Stimulated activated CD4-positive, alpha-beta T cell treated with anti-CD3 and anti-CD28 coated beads, Interleukin-1b, Interleukin-23, amount 100 ng/mL, for 48 hours (primary cell): ENCODE measurements at regions not wholly inside any gene's neighbourhood (a gene's known extent, or its start where the extent isn't known, plus 50 kb on each side); places are given as distances from the start of the nearest gene placed in this dataset.
A peak's percentile ranks its signal among the peaks of the same experiment; 100 is the strongest.
"Not testable (repeated sequence)": the region's sequence is repeated elsewhere in the genome, so short reads cannot be mapped to it uniquely, and the experiment has no call there.

ENCODE experiments used
- DNase-seq: peaks from one replicate; pipeline ENCODE4 v3.0.0-alpha.2; 2020

- no peak for DNase-seq
Observed at GRCh38 chr17:65360961-65361552, 200.4 kb downstream of the AXIN2 start.

GRCh38 chr17:65359016-65359415 is 202.4 kb downstream of the AXIN2 start:
- DNase-seq: peak; percentile 66

GRCh38 chr17:65356536-65356935 is 204.9 kb downstream of the AXIN2 start:
- DNase-seq: no peak

- no peak for DNase-seq
Observed at GRCh38 chr17:65355246-65355645, 206.2 kb downstream of the AXIN2 start.

GRCh38 chr17:65349916-65350315 is 211.5 kb downstream of the AXIN2 start:
- DNase-seq: no peak

GRCh38 chr17:65346166-65346565 is 209.0 kb downstream of the RGS9 start:
- DNase-seq: no peak

GRCh38 chr17:65345261-65346005 is 208.3 kb downstream of the RGS9 start:
- peak; percentile 13 for DNase-seq

- no peak for DNase-seq
Observed at GRCh38 chr17:65340401-65340800, 203.2 kb downstream of the RGS9 start.

- DNase-seq: no peak
Observed at GRCh38 chr17:65334406-65334805, 197.2 kb downstream of the RGS9 start.

GRCh38 chr17:65332779-65333178 is 195.6 kb downstream of the RGS9 start:
- DNase-seq: no peak

- no peak for DNase-seq
Observed at GRCh38 chr17:65332375-65332774, 195.2 kb downstream of the RGS9 start.

- no peak for DNase-seq
Observed at GRCh38 chr17:65328567-65328966, 191.4 kb downstream of the RGS9 start.

- DNase-seq: no peak
Observed at GRCh38 chr17:65324611-65325342, 187.6 kb downstream of the RGS9 start.

GRCh38 chr17:65323049-65323448 is 185.9 kb downstream of the RGS9 start:
- DNase-seq: no peak

GRCh38 chr17:65320820-65321219 is 183.7 kb downstream of the RGS9 start:
- no peak for DNase-seq

GRCh38 chr17:65314212-65314611 is 177.0 kb downstream of the RGS9 start:
- no peak for DNase-seq

- DNase-seq: no peak
Observed at GRCh38 chr17:65312718-65313377, 175.7 kb downstream of the RGS9 start.

GRCh38 chr17:65311261-65311660 is 174.1 kb downstream of the RGS9 start:
- no peak for DNase-seq

GRCh38 chr17:65307961-65308316 is 170.8 kb downstream of the RGS9 start:
- DNase-seq: no peak

- DNase-seq: no peak
Observed at GRCh38 chr17:65307081-65307960, 170.2 kb downstream of the RGS9 start.

GRCh38 chr17:65305778-65306177 is 168.6 kb downstream of the RGS9 start:
- DNase-seq: no peak

GRCh38 chr17:65305116-65305515 is 167.9 kb downstream of the RGS9 start:
- no peak for DNase-seq

GRCh38 chr17:65301882-65302281 is 164.7 kb downstream of the RGS9 start:
- DNase-seq: not testable (repeated sequence)
